GM12891 (cell line): ENCODE measurements at regions not wholly inside any gene's neighbourhood (a gene's known extent, or its start where the extent isn't known, plus 50 kb on each side); places are given as distances from the start of the nearest gene placed in this dataset.
"Not testable (repeated sequence)": the region's sequence is repeated elsewhere in the genome, so short reads cannot be mapped to it uniquely, and the experiment has no call there.

ENCODE experiments used
- DNase-seq: peaks from one replicate; pipeline ENCODE4 v3.0.0; 2011; ENCODE audit warnings: low spot score; ENCODE audit not compliant: insufficient read length
- FAIRE-seq: peaks from 2 replicates; lab custom pipeline; 2011; peaks lifted over from hg19 to GRCh38; lab: Jason Lieb, UNC
- PAX5 ChIP-seq: IDR thresholded peaks from 2 replicates; pipeline ENCODE4 v1.6.1; 2011; ENCODE audit warnings: low read length, moderate library complexity, mild to moderate bottlenecking; ENCODE audit not compliant: insufficient read depth, severe bottlenecking
- POLR2A ChIP-seq: IDR thresholded peaks from 2 replicates; pipeline ENCODE4 v1.6.1; 2011; ENCODE audit warnings: low read depth, low read length, control low read depth
- POLR2AphosphoS5 ChIP-seq: IDR thresholded peaks from 2 replicates; pipeline ENCODE4 v1.6.1; 2011; ENCODE audit warnings: low read depth, low read length, control low read depth
- POU2F2 ChIP-seq: IDR thresholded peaks from 2 replicates; pipeline ENCODE4 v1.6.1; 2011; ENCODE audit warnings: low read depth, mild to moderate bottlenecking, control low read depth, low read length, moderate library complexity
- SPI1 ChIP-seq: IDR thresholded peaks from 2 replicates; pipeline ENCODE4 v1.6.1; 2011; ENCODE audit warnings: low read depth, low read length, control low read depth
- TAF1 ChIP-seq: IDR thresholded peaks from 2 replicates; pipeline ENCODE4 v1.6.1; 2011; ENCODE audit warnings: low read depth, low read length, control low read depth

GRCh38 chr1:213446496-213446895 lies 395.5 kb downstream of the RPS6KC1 start:
- no peak for FAIRE-seq
- TF ChIP-seq PAX5 (no peak), POLR2A (no peak), SPI1 (no peak), POU2F2 (no peak), POLR2AphosphoS5 (no peak), TAF1 (no peak)
- no peak for DNase-seq

GRCh38 chr1:213448360-213448759 lies 397.3 kb downstream of the RPS6KC1 start:
- TF ChIP-seq POLR2A: no peak
- TF ChIP-seq POU2F2: no peak
- no peak for TF ChIP-seq TAF1
- TF ChIP-seq PAX5: no peak
- no peak for TF ChIP-seq SPI1
- TF ChIP-seq POLR2AphosphoS5: no peak
- no peak for DNase-seq
- FAIRE-seq: no peak

- FAIRE-seq (no peak), DNase-seq (no peak)
- no peak for TF ChIP-seq POLR2A
- TF ChIP-seq TAF1: no peak
- TF ChIP-seq SPI1: no peak
- no peak for TF ChIP-seq POLR2AphosphoS5
- TF ChIP-seq PAX5: no peak
- no peak for TF ChIP-seq POU2F2
Measured at GRCh38 chr1:213448776-213449175, 397.7 kb downstream of the RPS6KC1 start.

DNA sequence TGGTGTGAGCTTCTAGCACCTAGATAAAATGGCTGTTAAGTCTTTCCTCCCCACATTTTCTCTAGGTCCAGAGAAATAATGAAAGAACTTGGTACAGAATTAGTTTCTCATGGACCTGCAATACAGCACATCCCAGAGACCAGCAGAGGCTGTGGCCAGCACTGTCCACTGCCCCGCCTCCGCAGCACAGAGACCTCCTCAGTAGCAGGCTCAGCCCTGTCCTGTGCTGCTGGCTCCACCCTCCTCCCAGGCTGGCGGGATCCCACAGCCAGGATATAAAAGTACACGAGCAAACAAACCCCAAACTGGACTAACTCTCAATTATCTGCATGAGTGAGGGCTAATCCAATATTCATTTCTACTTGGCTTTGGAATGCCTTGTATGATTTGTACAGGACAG lies 401.5 kb downstream of the RPS6KC1 start:
- FAIRE-seq (no peak), DNase-seq (no peak)
- no peak for TF ChIP-seq SPI1
- TF ChIP-seq PAX5: no peak
- TF ChIP-seq POLR2A: no peak

DNA sequence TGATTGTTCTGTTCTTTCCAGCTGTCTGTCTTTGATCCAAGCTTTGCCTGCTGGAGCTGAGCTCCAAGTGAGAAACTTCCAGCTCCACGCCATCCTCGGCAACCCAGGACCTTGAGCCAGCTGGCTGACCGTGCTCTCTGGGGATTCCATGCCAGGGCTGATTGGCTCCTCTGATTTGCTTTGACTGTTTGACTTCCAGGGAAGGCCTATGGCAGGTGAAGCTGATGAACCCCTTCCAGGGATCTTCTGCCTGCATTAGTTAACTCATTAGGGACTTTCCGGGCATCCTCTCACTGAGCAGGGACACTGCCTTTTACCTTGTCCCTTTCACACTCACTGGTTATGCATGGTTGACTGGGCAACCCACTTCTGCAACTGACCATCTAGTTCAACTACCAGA lies 406.1 kb downstream of the RPS6KC1 start:
- DNase-seq (no peak), FAIRE-seq (no peak)
- TF ChIP-seq TAF1 (no peak), SPI1 (no peak), POLR2AphosphoS5 (no peak), POU2F2 (no peak), POLR2A (no peak), PAX5 (no peak)

- no peak for FAIRE-seq
- TF ChIP-seq SPI1 (no peak), POLR2AphosphoS5 (no peak), POLR2A (no peak), TAF1 (no peak), PAX5 (no peak), POU2F2 (no peak)
Measured at GRCh38 chr1:213457733-213458132, 406.7 kb downstream of the RPS6KC1 start.

GRCh38 chr1:213462374-213462773 lies 411.3 kb downstream of the RPS6KC1 start:
- not testable (repeated sequence) for FAIRE-seq, DNase-seq

More at GRCh38 chr1:213457733-213458132, 406.7 kb downstream of the RPS6KC1 start:
- DNase-seq: no peak

DNA sequence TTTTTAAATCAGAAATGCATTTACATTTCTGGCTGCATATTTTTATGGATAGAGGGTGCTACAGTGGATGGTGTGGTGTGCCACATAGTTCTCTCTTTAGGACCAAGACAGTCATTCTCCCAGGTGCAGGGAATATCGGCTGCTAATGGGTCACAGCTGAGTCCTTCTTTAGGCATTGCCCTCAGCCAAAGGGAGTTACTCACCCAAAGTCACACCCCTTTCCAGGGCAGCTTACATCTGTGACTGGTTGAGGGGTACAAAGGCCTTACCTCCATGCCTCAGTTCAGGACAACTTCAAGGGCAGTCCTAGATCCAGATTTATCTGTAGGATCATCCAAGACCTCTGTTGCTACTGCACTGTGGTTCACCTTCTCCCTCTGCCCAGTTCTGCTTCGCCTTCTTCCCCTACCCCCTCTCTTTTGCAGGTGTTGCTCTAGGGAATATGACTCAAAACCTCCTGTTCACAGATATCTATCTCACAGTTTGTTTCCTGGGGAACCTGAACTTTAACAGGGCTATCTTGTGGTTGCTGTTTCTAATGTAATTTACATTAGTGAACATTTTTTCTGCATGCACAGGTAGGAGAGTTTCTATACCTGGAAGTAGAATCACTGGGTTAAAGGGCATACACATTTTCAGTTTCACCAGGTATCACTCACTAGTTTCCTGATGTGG lies 413.9 kb downstream of the RPS6KC1 start:
- no peak for DNase-seq
- TF ChIP-seq POLR2A (no peak), SPI1 (no peak), TAF1 (no peak), POLR2AphosphoS5 (no peak)
- FAIRE-seq: no peak

- DNase-seq (no peak), FAIRE-seq (no peak)
- TF ChIP-seq POLR2AphosphoS5 (no peak), SPI1 (no peak), TAF1 (no peak), PAX5 (no peak), POLR2A (no peak), POU2F2 (no peak)
Measured at GRCh38 chr1:213466541-213466940, 415.5 kb downstream of the RPS6KC1 start.

DNA sequence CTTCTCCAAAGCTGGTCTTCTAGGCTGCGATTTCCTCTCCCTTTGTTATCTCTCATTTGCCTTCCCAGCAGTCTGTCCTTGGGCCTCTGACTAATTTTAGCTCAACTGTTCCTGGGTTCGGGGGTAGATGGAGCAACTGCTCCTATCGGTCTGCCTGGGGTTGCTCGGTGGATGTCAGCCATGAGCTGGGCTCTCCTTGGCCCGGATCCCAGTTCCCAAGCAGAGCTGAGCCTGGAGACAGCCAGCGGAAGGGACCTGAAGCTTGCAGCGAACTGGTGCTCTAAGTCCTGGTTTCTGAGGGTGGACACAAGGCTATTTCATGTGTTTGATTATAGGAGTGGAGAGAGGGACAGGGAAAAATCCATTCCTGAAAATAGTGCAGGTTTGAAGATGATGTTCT lies 423.0 kb downstream of the RPS6KC1 start:
- no peak for DNase-seq
- TF ChIP-seq POLR2A (no peak), POU2F2 (no peak), PAX5 (no peak), TAF1 (no peak), SPI1 (no peak), POLR2AphosphoS5 (no peak)
- FAIRE-seq: no peak
